Natural killer cell (primary cell): ENCODE measurements at regions not wholly inside any gene's neighbourhood (a gene's known extent, or its start where the extent isn't known, plus 50 kb on each side); places are given as distances from the start of the nearest gene placed in this dataset.
A peak's percentile ranks its signal among the peaks of the same experiment; 100 is the strongest.

Experiments
- ATAC-seq, 3 donors: fragments of 150-1000 bp in 2 of 3; fragments of 200-7000 bp in 1 of 3; cut with Tn5 transposase; 1 replicate in 1 of 3; 2 replicates in 2 of 3; pipeline ENCODE4 v1.10.0; 2021; ENCODE audit warnings: mild to moderate bottlenecking in 2 of 3, moderate library complexity in 2 of 3
- DNase-seq, 2 donors: peaks; one replicate each; pipeline versions ENCODE4 v3.0.0 to v3.0.0-alpha.2; 2013 to 2021; ENCODE audit warnings: mixed read lengths in 1 of 2
- H3K27ac ChIP-seq: one replicate; pipeline ENCODE4 v1.5.1; 2013; ENCODE audit warnings: mild to moderate bottlenecking, low read length
- H3K27me3 ChIP-seq: one replicate; pipeline ENCODE4 v1.6.1; 2013; ENCODE audit warnings: low read length; ENCODE audit not compliant: control insufficient read depth, insufficient read depth
- H3K36me3 ChIP-seq: one replicate; pipeline ENCODE4 v1.6.1; 2013; ENCODE audit warnings: low read length; ENCODE audit not compliant: control insufficient read depth, insufficient read depth
- H3K4me1 ChIP-seq: one replicate; pipeline ENCODE4 v1.6.1; 2013; ENCODE audit warnings: low read length; ENCODE audit not compliant: control insufficient read depth, insufficient read depth
- H3K4me3 ChIP-seq: one replicate; pipeline ENCODE4 v1.5.1; 2013; ENCODE audit warnings: low read length
- H3K9me3 ChIP-seq: one replicate; pipeline ENCODE4 v1.6.1; 2013; ENCODE audit warnings: low read length; ENCODE audit not compliant: control insufficient read depth, insufficient read depth
- H3K27ac Mint-ChIP-seq, 2 donors: one replicate each; pipeline ENCODE4 v1.8.0; 2022; ENCODE audit warnings: mild to moderate bottlenecking in 2 of 2, mixed read lengths in 2 of 2, moderate library complexity in 1 of 2
- H3K27me3 Mint-ChIP-seq, 2 donors: one replicate each; pipeline ENCODE4 v1.8.0; 2022; ENCODE audit warnings: low read depth in 2 of 2, mixed read lengths in 2 of 2
- H3K36me3 Mint-ChIP-seq: one replicate; pipeline ENCODE4 v1.8.0; 2022; ENCODE audit warnings: mixed read lengths
- H3K4me1 Mint-ChIP-seq, 2 donors: one replicate each; pipeline ENCODE4 v1.8.0; 2022; ENCODE audit warnings: mixed read lengths in 2 of 2
- H3K4me3 Mint-ChIP-seq: one replicate; pipeline ENCODE4 v1.8.0; 2022; ENCODE audit warnings: mild to moderate bottlenecking, moderate library complexity, mixed read lengths
- H3K9me3 Mint-ChIP-seq, 2 donors: one replicate each; pipeline ENCODE4 v1.8.0; 2022; ENCODE audit warnings: mixed read lengths in 2 of 2
- WGBS: methylation state at CpG from one replicate; pipeline ENCODE4 v1.1.7; 2013; ENCODE audit warnings: missing lambda C conversion rate; ENCODE audit not compliant: insufficient coverage; 5-methylcytosine and 5-hydroxymethylcytosine counted together
- intact Hi-C: fragments of 100-400 bp; cut with micrococcal nuclease; formaldehyde crosslinking; loops from one replicate; pipeline ENCODE4 v1.14.2; 2022
- TF ChIP-seq, protein P1 (sequence below): fragments of 200-600 bp; IDR thresholded peaks from one replicate; pipeline ENCODE4 v1.8.0; 2022; ENCODE audit warnings: antibody characterized with exemption

DNA sequence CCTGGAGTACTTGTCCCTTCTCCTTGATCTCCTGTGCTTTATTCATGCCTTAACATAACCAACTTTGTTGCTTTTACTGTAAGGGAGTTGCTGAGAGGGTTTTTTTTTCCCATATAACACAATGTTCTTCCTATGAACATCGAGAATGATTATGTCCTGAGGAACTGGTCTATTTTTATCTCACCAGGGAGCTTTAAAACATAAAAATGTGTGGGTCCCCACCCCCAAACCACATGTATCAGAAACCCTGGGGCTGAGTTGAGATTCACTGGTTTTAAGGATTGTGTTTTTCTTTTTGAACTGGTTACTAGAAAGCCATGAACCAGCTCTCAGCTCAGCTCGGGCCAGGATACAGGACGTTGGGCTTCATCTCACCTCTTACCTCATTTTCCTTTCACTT is 118.5 kb upstream of the JAG1 start:
- Histone ChIP-seq H3K4me3 (no peak overlapping the region), H3K4me1 (no peaks in the 10 kb centered on the region), H3K27me3 (no peaks in the 10 kb centered on the region), H3K27ac (no peak overlapping the region), H3K36me3 (no peaks in the 10 kb centered on the region), H3K9me3 (no peaks in the 10 kb centered on the region)
- peaks cover 3 to 8% of the 10 kb centered on the region in 2 donors for H3K27me3 Mint-ChIP-seq
- no peak overlapping the region for H3K27ac Mint-ChIP-seq
- H3K9me3 Mint-ChIP-seq, result no peaks in the 10 kb centered on the region
- ATAC-seq (peak in 2 of 3 donors; percentile 29 to 36), DNase-seq (no peak)
- no peak overlapping the region for H3K4me3 Mint-ChIP-seq
- intact Hi-C loops, result no loop called here
- peaks cover 8 to 10% of the 10 kb centered on the region in 2 donors for H3K4me1 Mint-ChIP-seq
- no CpG with 5 or more reads among the region's 3 CpGs for WGBS
- H3K36me3 Mint-ChIP-seq, result no peaks in the 10 kb centered on the region
- TF ChIP-seq, protein P1, sequence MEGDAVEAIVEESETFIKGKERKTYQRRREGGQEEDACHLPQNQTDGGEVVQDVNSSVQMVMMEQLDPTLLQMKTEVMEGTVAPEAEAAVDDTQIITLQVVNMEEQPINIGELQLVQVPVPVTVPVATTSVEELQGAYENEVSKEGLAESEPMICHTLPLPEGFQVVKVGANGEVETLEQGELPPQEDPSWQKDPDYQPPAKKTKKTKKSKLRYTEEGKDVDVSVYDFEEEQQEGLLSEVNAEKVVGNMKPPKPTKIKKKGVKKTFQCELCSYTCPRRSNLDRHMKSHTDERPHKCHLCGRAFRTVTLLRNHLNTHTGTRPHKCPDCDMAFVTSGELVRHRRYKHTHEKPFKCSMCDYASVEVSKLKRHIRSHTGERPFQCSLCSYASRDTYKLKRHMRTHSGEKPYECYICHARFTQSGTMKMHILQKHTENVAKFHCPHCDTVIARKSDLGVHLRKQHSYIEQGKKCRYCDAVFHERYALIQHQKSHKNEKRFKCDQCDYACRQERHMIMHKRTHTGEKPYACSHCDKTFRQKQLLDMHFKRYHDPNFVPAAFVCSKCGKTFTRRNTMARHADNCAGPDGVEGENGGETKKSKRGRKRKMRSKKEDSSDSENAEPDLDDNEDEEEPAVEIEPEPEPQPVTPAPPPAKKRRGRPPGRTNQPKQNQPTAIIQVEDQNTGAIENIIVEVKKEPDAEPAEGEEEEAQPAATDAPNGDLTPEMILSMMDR, result no peak

- TF ChIP-seq, protein P1, result no peak
- H3K4me3 Mint-ChIP-seq, result no peak overlapping the region
- H3K4me1 ChIP-seq, result no peaks in the 10 kb centered on the region
- H3K9me3 Mint-ChIP-seq, result no peaks in the 10 kb centered on the region
- H3K4me3 ChIP-seq, result no peak overlapping the region
- H3K9me3 ChIP-seq, result no peaks in the 10 kb centered on the region
- no peak overlapping the region for H3K27ac ChIP-seq
- peaks cover 3 to 8% of the 10 kb centered on the region in 2 donors for H3K27me3 Mint-ChIP-seq
- DNase-seq (no peak), ATAC-seq (no peak)
- H3K27ac Mint-ChIP-seq, result no peak overlapping the region
- no peaks in the 10 kb centered on the region for H3K27me3 ChIP-seq
- H3K36me3 Mint-ChIP-seq, result no peaks in the 10 kb centered on the region
- H3K36me3 ChIP-seq, result no peaks in the 10 kb centered on the region
- WGBS, result 94% methylated on average over 16 of the region's 16 CpGs
- intact Hi-C loops, result no loop called here
- peaks cover 8 to 10% of the 10 kb centered on the region in 2 donors for H3K4me1 Mint-ChIP-seq
Observed at GRCh38 chr20:10793766-10794165, 120.0 kb upstream of the JAG1 start.

DNA sequence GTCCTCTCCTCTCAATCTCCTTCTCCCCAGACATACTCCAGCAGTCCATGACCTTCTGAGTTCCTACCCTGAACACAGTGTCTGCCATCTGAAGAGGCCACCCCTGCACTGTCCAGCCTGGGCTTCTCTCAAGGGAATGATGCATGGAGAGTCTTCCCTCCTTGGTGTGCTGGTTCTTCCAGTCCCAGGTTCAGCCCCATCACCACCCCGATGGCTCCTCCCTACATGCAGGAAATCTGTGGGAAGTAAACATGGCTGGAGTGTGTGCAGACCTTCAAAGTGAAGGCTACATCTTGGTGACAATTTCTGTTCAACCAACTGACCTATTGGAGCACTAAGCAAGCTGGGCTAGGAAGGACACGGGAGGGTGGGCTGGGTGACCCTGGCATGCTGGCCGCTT is 121.0 kb upstream of the JAG1 start:
- no peak for ATAC-seq
- 96% methylated on average over 3 of the region's 3 CpGs for WGBS
- Mint-ChIP-seq H3K36me3 (no peaks in the 10 kb centered on the region), H3K27ac (no peak overlapping the region), H3K4me3 (no peak overlapping the region), H3K27me3 (peaks cover 3 to 8% of the 10 kb centered on the region in 2 donors), H3K9me3 (no peaks in the 10 kb centered on the region), H3K4me1 (peaks cover 8 to 10% of the 10 kb centered on the region in 2 donors)
- DNase-seq, result no peak
- H3K27ac ChIP-seq, result no peak overlapping the region
- H3K27me3 ChIP-seq, result no peaks in the 10 kb centered on the region
- no peak overlapping the region for H3K4me3 ChIP-seq
- intact Hi-C loops, result no loop called here
- TF ChIP-seq, protein P1, result no peak
- H3K36me3 ChIP-seq, result no peaks in the 10 kb centered on the region
- no peaks in the 10 kb centered on the region for H3K4me1 ChIP-seq
- no peaks in the 10 kb centered on the region for H3K9me3 ChIP-seq

- Histone ChIP-seq H3K27me3 (no peaks in the 10 kb centered on the region), H3K4me3 (no peak overlapping the region), H3K27ac (no peak overlapping the region), H3K4me1 (no peaks in the 10 kb centered on the region), H3K36me3 (no peaks in the 10 kb centered on the region), H3K9me3 (no peaks in the 10 kb centered on the region)
- peaks cover 3 to 8% of the 10 kb centered on the region in 2 donors for H3K27me3 Mint-ChIP-seq
- WGBS, result 63% methylated on average over 11 of the region's 11 CpGs
- TF ChIP-seq, protein P1, result no peak
- H3K9me3 Mint-ChIP-seq, result no peaks in the 10 kb centered on the region
- DNase-seq, result no peak
- H3K4me3 Mint-ChIP-seq, result no peak overlapping the region
- ATAC-seq, result no peak
- H3K27ac Mint-ChIP-seq, result no peak overlapping the region
- no peaks in the 10 kb centered on the region for H3K36me3 Mint-ChIP-seq
- intact Hi-C loops, result no loop called here
- peaks cover 8 to 10% of the 10 kb centered on the region in 2 donors for H3K4me1 Mint-ChIP-seq
Observed at GRCh38 chr20:10795286-10796026, 121.7 kb upstream of the JAG1 start.
